ENCODE measurements at regions not wholly inside any gene's neighbourhood (a gene's known extent, or its start where the extent isn't known, plus 50 kb on each side); places are given as distances from the start of the nearest gene placed in this dataset.

GRCh38 chr12:25852792-25853191, 105.7 kb upstream of the RASSF8 start:
- TF ChIP-seq, protein P1, sequence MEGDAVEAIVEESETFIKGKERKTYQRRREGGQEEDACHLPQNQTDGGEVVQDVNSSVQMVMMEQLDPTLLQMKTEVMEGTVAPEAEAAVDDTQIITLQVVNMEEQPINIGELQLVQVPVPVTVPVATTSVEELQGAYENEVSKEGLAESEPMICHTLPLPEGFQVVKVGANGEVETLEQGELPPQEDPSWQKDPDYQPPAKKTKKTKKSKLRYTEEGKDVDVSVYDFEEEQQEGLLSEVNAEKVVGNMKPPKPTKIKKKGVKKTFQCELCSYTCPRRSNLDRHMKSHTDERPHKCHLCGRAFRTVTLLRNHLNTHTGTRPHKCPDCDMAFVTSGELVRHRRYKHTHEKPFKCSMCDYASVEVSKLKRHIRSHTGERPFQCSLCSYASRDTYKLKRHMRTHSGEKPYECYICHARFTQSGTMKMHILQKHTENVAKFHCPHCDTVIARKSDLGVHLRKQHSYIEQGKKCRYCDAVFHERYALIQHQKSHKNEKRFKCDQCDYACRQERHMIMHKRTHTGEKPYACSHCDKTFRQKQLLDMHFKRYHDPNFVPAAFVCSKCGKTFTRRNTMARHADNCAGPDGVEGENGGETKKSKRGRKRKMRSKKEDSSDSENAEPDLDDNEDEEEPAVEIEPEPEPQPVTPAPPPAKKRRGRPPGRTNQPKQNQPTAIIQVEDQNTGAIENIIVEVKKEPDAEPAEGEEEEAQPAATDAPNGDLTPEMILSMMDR (IDR thresholded peaks at IDR 0.05; ENCODE audit: borderline replicate concordance, extremely low read depth, low read length, poor library complexity, severe bottlenecking), result no peak
- TF ChIP-seq EZH2 (IDR thresholded peaks at IDR 0.05; ENCODE audit: borderline replicate concordance, low read depth, low read length, severe bottlenecking), result no peak

Data from DND-41 (cell line).